Activated gamma-delta T cell treated with Interleukin-2 at 50 U/mL for 16 hours (primary cell): ENCODE measurements at regions not wholly inside any gene's neighbourhood (a gene's known extent, or its start where the extent isn't known, plus 50 kb on each side); places are given as distances from the start of the nearest gene placed in this dataset.
"Not testable (repeated sequence)": the region's sequence is repeated elsewhere in the genome, so short reads cannot be mapped to it uniquely, and the experiment has no call there.

Experiments
- DNase-seq: peaks from one replicate; pipeline ENCODE4 v3.0.0-alpha.2; 2020

DNA sequence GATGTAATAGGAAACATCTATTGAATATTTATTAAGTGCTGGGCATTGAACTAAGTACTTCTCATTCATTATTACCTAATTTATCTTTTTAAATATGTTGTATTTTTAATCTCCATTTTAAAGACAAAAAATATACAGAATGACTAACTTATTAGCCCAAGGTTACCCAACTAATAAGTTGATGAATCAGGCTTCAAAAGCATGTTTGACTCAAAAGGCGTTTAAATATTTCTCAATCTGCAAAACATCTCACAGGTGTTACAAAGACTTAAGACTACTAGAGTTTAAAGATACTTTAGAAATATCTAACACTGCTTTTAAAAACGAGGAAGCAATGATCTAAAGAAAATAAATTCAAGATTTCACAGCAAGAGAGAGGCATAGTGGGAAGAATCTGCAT, 457.4 kb upstream of the DCN start:
- no peak for DNase-seq

DNA sequence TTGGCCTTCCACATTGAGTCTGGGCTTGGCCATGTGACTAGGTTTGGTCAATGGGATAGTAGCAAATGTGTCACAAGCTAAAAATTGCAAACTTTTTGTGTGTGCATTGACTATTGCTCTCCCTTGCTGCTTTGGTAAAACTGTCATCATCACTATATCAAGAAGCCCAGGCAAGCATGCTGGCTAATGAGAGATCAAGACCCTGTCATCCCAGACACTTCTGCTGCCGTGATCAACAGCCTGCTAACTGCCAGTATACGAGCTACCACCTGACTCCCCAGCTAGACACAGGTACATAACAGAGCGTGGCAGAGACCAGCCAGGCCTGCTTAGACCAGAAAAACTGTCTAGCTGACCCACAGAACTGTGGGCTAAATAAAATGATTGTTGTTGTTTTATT, 456.7 kb upstream of the DCN start:
- DNase-seq = no peak

DNA sequence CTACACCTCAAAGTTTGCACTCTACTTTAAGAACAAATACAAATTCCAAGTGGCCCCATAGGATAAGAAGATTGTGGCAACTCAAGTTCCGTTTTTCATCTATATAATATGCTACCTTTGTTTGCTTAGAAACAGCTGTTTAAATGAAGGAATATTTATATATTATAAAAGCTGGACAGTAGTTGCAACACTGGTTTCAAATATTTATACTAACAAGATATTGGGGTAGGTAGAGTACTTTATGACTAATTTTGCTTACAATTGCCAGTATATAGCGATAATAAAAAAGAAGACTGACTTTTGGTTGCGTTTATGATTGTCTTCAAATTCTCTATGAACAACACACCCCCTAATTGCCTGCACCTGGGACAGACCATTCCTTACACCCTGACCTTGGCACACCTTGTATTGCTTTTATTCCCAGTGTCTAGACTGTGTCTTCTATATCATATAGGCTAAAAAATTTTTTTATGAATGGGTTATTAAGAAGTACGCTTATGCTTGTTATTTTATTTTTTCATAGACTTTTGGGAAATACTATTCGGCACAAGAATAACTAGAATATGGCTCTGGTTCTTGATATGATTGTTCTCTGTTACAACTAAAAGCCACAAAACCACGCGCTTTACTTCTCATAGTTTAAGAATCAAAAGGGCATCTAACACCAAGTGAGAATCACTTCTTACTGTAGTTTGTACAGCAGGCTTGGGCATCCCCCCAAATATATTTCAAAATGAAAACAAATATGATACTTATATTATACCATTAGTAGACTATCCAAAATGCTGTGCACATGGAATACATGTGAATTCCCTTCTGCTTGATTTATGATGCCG, 455.4 kb upstream of the DCN start:
- DNase-seq = no peak

DNA sequence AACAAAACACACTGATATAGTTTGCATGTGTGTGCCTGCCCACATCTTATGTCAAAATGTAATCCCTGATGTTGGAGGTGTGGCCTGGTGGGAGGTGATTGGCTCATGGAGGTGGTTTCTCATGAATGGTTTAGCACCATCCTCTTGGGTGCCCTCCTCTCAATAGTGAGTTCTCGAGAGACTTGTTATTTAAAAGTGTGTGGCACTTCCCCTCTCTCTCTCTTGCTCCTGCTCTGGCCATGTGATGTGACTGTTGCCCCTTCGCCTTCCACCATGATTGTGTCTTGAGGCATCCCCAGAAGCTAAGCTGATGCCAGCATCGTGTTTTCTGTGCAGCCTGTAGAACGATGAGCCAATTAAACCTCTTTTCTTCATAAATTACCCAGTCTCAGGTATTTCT, 454.1 kb upstream of the DCN start:
- no peak for DNase-seq

DNA sequence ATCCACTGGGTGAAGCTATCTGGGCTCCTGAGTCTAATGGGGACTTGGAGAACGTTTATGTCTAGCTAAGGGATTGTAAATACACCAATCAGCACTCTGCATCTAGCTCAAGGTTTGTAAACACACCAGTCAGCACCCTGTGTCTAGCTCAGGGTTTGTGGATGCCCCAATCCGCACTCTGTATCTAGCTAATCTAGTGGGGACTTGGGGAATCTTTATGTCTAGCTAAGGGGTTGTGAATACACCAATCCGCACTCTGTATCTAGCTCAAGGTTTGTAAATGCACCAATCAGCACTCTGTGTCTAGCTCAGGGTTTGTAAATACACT, 451.7 kb upstream of the DCN start:
- not testable (repeated sequence) for DNase-seq

DNA sequence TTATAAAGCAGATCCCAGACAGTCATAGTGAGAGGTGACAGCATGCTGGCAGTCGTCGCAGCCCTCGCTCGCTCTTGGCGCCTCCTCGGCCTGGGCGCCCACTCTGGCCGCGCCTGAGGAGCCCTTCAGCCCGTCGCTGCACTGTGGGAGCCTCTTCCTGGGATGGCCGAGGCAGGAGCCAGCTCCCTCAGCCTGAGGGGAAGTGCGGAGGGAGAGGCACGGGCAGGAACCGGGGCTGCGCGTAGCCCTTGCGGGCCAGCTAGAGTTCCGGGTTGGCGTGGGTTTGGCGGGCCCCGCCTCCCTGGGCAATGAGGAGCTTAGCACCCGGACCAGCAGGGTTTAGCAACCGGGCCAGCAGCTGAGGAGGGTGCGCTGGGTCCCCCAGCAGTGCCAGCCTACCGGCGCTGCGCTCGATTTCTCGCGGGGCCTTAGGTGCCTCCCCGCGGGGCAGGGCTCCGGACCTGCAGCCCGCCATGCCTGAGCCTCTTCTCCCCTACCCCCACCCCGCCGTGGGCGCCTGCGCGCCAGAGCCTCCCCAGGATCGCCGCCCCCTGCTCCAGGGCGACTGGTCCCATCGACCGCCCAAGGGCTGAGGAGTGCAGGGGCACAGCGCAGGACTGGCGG, 451.2 kb upstream of the DCN start:
- peak; percentile 26 for DNase-seq

DNA sequence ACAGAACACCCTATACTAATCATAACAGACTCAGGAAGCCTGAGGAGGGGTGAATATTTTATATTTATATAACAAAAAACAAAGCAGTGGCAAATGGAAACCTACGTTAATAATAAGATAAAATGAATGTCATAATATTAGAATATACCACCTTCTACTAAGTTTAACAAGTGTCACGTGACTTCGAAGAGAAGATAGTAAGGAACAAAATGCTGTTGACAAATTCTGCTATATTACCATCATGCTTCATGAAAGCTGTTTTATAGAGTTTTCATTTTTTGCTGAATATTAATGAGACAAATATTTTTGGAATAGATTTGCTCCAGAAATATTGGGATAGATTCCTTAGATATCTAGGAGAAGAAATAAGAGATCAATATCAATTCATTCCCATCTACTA, 450.6 kb upstream of the DCN start:
- DNase-seq = no peak

DNA sequence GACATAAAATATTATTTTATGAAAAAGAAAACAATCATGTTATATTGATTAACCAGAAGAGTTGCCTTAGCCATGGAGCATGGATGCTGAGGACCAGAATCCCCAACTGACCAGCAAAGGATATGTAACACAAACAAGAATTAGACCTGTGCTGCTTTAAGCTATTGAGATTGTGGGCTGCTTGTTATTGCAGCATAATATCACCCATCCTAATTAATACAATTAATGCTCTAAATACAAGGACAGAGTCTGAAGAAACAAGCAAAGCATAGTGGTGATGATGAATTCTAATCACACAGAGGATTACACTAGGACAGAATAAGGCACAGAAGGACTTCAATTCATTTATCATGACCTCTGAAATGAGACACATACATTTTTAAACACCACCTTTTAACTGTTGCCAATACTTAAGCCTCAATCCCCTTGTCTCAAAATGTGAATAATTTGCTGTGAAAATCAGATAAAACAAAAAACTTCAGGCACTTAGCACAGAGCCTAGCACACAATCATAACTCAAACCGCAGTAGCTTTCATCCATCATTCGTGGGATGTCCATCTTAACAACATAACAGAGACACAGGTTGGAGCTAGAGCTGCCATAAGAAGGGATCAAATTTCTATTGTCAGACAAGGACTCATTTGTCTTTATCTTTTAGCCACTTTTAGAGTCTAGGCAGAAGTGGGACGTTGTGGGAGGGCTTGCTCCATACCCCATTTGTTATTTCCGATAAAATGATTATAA, 449.6 kb upstream of the DCN start:
- DNase-seq = no peak

DNA sequence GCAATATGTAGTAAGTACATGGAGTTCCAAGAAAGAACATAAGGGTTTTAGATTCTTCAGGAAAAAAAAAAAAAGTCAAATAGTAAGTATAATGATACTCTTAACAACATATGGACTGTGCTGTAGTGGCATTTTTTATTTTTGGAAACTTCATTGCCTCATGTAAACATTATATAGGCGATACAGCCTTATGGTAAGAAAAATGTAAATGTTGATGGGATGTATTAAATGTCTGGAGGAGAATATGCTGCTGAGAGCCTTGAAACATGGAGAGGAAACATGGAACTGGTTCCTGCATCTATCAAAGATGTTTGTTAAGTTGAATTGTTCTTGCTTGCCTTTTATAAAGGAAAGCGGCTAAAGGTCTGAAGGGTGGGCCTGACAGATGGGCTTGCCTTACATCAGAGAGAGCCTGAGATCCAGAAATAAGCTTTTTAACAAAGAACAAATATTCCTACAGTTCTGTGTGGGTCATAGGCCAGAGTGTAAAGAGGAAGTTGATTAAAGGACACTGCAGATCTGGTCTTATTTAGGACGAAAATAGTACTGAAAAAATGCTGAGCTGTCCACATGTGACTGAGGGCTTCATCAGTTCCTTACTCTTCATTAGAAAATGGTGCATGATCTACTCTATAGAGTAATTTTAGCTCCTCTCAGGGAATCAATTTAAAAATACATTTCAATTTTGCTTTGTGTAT, 448.1 kb upstream of the DCN start:
- no peak for DNase-seq

DNA sequence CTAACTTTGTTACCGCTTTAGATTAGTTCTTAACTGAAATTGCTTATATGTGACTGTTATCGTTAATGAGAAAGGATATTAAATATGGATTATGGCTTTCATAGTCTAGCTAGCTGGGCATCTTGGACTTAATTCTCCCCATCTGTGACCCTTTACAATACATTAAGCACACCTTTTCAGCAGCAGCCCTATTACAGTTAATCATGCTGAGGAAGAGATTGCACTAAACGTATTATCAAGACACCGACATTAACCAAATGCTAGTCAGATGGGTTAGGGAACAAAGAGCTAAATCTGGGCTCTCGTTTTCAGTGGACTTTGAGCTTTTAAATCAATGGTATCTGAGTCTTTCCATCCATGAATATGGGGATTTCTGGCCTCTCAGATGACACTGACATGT, 447.5 kb upstream of the DCN start:
- no peak for DNase-seq

DNA sequence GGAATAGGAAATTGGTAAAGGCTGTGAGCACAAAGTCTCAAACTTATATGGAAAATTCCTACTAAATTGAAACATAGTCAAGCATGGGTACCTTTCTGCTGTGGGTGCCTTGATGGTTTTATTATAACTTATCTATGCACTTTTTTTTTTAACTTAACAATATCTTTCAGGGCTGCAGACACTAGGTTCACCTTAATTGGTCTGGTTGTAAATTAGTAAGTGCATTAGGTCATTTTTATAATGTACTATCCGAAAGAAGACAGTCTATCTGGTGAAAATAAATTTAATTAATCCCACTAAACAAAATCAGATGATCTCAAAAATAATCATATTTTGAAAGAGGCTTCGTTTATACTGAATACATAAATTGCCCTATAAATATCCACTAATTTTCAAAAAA, 446.8 kb upstream of the DCN start:
- no peak for DNase-seq

DNA sequence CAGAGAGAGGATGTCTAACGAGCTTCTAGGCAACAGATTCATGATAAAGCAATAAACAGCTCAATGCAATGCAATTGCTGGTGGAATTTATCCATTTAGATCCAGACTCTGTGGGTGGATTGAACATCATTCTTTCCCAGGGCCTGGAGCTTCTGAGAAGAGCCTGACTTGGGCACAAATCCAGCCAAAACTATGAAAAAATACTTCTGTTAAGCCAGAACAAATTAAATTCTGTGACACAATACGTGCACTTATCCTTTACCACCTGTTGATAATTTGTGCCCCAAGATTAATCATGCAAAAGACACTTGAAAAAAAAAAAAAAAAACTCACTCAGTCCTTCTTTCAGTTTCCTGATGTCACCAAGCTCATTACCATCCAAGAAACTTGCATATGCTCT, 446.0 kb upstream of the DCN start:
- DNase-seq = no peak

DNA sequence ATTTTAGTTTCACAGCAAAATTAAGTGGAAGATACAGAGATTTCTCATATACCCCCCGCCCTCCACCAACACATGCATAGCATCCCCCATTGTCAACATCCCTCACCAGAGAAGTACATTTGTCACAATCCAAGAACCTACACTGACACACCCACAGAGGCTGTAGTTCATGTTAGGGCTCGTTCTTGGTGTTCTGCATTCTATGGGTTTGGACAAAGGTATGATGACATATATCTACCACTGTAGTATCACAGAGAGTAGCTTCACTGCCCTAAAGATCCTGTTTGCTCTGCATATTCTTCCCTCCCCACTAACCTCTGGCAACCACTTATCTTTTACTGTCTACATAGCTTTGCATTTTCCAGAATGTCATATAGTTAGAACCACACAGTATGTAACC, 444.6 kb upstream of the DCN start:
- DNase-seq = no peak

DNA sequence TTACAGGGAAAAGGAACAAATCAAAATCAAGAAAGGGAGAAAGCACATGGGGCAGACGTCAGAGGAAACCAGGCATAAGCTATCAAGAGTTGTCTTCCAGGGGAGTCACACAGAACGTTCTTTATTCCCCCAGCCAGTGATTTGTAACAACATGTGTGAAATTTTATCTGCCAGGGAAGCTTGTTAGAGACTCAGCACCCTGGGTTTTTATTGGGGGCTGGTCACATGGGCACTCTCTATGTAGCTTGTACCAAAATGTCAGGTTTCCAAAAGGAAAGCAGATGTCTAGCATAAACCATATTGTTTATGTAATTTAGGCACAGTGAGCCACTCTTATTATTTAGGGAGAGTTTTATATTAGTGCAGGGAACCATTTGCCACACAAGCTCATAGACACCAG, 440.4 kb upstream of the DCN start:
- DNase-seq = no peak

DNA sequence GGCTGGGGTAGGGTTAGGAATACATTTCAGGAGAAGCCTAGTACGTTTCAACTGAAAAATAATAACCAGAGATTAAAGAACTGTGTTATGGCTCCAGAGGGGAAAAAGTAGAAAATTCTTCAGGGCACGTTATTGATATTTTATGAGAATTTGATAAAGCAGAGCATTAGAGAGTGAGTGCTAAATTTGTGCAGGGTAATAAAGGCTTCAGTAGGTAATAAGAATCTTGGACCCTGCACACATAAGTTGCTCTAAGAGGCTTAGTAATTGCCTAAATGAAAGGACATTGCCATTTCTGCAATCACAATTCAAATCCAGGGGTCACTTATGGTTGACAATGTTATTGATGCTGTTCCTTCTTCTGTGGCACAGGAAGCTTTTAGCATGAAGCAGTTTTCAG, 439.4 kb upstream of the DCN start:
- DNase-seq = no peak

DNA sequence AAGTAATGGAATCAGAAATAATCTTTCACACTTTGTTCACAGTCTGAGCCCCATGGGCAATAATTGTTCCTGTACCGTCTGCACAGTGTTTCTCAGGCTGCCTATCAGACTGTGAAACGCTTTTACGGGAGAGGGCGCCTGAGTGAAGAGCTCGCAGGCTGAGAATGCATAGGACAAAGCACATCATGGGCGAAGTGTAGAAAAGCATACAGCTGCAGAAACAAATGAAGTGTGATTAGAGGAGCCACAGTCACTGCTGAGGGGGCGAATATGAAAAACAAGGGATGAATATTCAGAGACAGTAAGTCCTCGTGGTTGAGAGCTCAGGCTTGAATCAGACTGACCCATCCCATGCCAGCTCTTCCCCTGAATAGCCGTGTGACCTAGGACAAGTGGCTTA, 438.4 kb upstream of the DCN start:
- DNase-seq = no peak

DNA sequence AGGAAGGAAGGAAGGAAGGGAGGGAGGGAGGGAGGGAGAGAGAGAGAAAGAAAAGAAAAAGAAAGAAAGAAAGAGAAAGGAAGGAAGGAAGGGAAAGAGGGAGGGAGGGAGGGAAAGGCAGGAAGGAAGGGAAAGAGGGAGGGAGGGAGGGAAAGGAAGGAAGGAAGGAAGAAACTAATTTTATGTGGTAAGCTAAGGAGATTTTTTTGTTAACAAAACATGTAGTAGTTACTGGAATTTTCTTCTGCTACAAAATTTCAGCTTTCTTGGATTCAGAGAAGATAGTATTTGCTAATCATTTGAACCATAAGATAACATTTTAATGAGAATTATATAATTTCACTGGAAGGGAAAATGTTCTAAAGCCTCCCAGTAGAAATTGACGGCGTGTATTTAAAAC, 437.8 kb upstream of the DCN start:
- DNase-seq = no peak

DNA sequence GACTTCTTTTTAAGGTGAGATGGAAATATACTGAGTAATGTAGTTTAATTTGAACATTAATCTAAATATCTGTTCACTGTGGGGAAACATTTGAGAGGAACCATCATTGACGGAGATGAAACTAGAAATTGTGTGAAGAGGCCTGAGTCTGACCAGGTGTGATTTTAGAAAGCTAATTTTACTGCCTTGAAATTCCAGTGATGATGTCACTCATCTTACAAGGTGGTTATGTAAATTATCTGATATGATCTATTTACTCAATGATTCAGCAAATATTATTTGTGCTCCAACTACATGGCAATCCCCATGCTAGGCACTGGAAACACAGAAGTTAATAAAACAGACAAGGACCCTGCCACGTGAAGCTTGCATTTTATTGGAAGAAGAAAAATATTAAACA, 435.7 kb upstream of the DCN start:
- no peak for DNase-seq

DNA sequence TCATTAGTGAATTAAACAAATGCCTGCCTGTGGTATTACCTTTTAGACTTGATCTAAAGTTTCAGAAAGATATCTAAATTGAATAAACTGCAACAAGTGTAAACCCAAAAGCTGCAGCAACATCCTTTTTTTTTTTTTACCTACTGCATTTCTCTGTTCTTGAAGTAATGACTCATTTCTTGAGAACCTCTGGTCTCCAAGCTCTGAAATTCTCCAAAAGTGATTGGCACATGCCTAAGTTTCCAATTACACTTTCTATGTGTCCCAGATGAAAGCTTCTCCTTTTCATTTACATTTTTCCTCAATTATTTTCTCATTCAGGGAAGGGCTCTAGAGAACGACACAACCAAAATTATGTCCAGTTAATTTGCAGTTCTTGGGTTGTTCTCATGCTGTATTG, 435.2 kb upstream of the DCN start:
- DNase-seq = no peak

DNA sequence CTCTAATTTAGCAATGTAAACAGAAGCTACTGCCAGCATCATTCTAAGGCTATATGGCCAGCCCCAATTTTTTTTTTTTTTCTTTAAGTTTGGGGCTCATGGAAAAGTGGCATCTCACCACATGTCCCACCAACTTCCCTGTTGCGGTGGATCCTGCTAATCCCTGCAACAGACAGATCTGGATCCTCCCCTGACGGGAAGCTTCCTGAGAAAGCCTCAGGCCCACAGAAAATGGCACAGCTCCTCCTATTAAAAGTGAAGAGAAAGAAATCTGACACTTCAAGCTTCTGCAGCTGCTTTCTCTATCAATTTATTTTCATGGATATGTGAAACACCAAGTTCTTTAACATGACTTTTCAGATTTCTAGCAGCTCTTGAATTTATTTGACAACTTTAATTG, 433.8 kb upstream of the DCN start:
- no peak for DNase-seq

DNA sequence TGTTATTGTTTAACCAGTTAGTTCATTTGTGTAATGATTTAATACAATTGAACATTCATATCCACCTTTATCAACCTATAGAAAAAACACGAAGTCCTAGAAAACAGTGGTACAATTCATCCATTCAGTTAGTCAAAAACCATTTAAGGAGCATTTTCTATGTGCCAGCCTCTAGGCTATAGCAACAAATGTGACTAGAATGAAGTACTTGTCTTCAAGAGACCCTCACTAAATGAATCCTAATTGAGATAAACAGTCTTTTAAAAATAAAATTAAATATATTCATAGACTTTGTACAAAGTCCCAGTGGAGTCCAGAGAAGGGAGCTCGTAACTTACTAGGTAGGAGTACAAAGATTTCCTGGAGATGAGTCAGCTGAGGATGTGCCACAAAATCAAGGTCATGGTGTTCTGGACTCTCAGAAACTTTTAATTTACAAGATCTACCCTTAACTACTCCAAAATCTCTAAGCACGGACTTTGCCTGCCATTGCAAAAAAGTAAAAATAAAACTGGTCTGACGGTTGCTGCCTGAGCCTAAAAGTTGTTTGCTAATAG, 430.7 kb upstream of the DCN start:
- DNase-seq = no peak

DNA sequence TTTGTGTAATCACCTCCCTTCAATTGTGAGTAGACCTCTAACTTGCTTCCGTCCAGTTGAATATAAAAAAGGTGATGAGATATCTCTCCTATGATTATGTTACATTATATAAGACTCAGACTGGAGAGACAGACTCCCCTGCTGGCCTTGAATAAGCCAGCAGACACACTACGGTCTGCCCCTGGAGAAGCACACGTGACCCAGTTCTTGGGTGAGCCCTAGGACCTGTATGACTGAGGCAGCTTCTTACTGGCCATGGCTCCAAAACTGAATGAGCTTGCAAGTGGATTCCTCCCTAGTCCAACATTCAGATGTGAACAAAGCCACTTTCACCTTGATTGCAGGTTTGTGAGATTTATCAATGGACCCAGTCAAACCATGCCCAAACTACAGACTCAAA, 427.9 kb upstream of the DCN start:
- DNase-seq = no peak

DNA sequence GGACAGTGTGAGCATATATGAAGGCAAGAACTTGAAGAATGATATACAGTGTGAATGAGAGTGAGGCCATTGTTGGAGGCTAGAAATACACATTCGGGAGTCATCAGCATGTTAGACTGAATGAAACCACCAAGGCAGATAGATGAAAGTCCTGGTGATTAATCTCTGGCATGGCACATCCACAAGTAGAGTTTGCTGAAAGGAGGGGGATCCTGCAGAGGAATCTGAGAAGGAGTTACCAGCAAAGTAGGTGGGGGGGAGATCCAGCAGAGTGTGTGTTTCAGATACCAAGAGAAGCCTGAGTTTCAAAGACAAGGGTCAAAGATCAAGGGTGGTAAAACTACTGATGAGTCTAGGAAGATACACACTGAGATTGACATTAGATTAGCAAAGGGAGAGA, 426.7 kb upstream of the DCN start:
- no peak for DNase-seq

DNA sequence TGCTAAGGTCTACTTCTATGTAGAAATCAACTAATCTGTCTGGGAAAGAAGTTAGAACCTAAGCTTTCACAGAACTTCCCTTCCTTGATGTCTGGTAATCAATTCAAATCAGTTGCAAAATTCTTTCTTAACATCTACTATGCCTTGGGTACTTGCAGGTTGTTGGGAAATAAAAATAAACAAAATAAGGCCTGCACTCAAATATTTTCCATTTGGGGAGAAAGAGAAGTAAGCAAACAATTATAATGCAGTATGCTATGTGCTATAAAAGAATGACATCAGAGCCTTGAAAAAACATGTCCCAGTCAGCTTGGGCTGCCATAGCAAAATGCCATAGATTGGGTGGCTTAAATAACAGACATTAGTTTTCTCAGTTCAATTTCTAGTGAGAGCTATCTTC, 425.9 kb upstream of the DCN start:
- no peak for DNase-seq
